ENCODE measurements at regions not wholly inside any gene's neighbourhood (a gene's known extent, or its start where the extent isn't known, plus 50 kb on each side); places are given as distances from the start of the nearest gene placed in this dataset.
A peak's percentile ranks its signal among the peaks of the same experiment; 100 is the strongest.

- Histone ChIP-seq H3K4me3 (ENCODE audit: low read depth, low read length) (no peak overlapping the region), H3K27me3 (ENCODE audit: control insufficient read depth, insufficient read depth, low read length) (no peaks in the 10 kb centered on the region), H3K36me3 (ENCODE audit: control insufficient read depth, insufficient read depth, low read length) (no peaks in the 10 kb centered on the region)
- peak; percentile 3 for DNase-seq (ENCODE audit: low read depth)
- FAIRE-seq = no peak
- TF ChIP-seq, protein P1, sequence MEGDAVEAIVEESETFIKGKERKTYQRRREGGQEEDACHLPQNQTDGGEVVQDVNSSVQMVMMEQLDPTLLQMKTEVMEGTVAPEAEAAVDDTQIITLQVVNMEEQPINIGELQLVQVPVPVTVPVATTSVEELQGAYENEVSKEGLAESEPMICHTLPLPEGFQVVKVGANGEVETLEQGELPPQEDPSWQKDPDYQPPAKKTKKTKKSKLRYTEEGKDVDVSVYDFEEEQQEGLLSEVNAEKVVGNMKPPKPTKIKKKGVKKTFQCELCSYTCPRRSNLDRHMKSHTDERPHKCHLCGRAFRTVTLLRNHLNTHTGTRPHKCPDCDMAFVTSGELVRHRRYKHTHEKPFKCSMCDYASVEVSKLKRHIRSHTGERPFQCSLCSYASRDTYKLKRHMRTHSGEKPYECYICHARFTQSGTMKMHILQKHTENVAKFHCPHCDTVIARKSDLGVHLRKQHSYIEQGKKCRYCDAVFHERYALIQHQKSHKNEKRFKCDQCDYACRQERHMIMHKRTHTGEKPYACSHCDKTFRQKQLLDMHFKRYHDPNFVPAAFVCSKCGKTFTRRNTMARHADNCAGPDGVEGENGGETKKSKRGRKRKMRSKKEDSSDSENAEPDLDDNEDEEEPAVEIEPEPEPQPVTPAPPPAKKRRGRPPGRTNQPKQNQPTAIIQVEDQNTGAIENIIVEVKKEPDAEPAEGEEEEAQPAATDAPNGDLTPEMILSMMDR (IDR thresholded peaks at IDR 0.05; ENCODE audit: insufficient read depth, low read length, severe bottlenecking) = no peak
These were observed 103.0 kb downstream of the SPATA31D1 start for GRCh38 chr9:82091610-82092009.

GRCh38 chr9:82101475-82101874, 112.9 kb downstream of the SPATA31D1 start:
- no peak for FAIRE-seq
- DNase-seq (ENCODE audit: low read depth) = no peak

DNA sequence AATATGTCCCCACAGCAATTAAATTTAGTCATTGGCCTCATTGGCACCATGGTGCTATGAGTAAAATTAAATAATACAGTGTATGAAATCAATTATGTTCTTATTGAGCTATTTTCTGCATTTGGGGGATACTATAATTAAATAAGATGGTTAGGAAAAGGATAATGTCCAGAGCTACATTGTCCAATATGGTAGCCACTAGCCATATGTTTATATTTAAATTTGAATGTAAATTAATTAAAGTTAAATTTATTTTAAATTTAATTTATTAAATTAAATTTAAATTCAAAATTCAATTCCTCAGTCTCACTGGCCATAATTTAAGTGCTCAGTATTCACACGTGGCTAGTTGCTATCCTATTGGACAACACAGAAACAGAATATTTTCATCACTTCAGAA, 115.7 kb downstream of the SPATA31D1 start:
- DNase-seq (ENCODE audit: low read depth) (no peak), FAIRE-seq (no peak)
- TF ChIP-seq, protein P1 (IDR thresholded peaks at IDR 0.05; ENCODE audit: insufficient read depth, low read length, severe bottlenecking) = no peak
- no peaks in the 10 kb centered on the region for H3K36me3 ChIP-seq (ENCODE audit: control insufficient read depth, insufficient read depth, low read length)
- H3K4me3 ChIP-seq (ENCODE audit: low read depth, low read length) = no peak overlapping the region
- H3K27me3 ChIP-seq (ENCODE audit: control insufficient read depth, insufficient read depth, low read length) = no peaks in the 10 kb centered on the region

More at GRCh38 chr9:82101475-82101874, 112.9 kb downstream of the SPATA31D1 start:
- TF ChIP-seq, protein P1 (IDR thresholded peaks at IDR 0.05; ENCODE audit: insufficient read depth, low read length, severe bottlenecking) = no peak
- Histone ChIP-seq H3K36me3 (ENCODE audit: control insufficient read depth, insufficient read depth, low read length) (no peaks in the 10 kb centered on the region), H3K27me3 (ENCODE audit: control insufficient read depth, insufficient read depth, low read length) (no peaks in the 10 kb centered on the region), H3K4me3 (ENCODE audit: low read depth, low read length) (no peak overlapping the region)

- TF ChIP-seq, protein P1 (IDR thresholded peaks at IDR 0.05; ENCODE audit: insufficient read depth, low read length, severe bottlenecking) = peak; percentile 16
- Histone ChIP-seq H3K4me3 (ENCODE audit: low read depth, low read length) (no peak overlapping the region), H3K27me3 (ENCODE audit: control insufficient read depth, insufficient read depth, low read length) (no peaks in the 10 kb centered on the region), H3K36me3 (ENCODE audit: control insufficient read depth, insufficient read depth, low read length) (no peaks in the 10 kb centered on the region)
- peak; percentile 7 for DNase-seq (ENCODE audit: low read depth)
- no peak for FAIRE-seq
These were observed 117.2 kb downstream of the SPATA31D1 start for GRCh38 chr9:82105729-82106128.

GRCh38 chr9:82106536-82106935, 118.0 kb downstream of the SPATA31D1 start:
- H3K36me3 ChIP-seq (ENCODE audit: control insufficient read depth, insufficient read depth, low read length) = no peaks in the 10 kb centered on the region
- DNase-seq (ENCODE audit: low read depth) = no peak
- no peaks in the 10 kb centered on the region for H3K27me3 ChIP-seq (ENCODE audit: control insufficient read depth, insufficient read depth, low read length)
- no peak overlapping the region for H3K4me3 ChIP-seq (ENCODE audit: low read depth, low read length)
- FAIRE-seq = no peak
- TF ChIP-seq, protein P1 (IDR thresholded peaks at IDR 0.05; ENCODE audit: insufficient read depth, low read length, severe bottlenecking) = no peak

DNA sequence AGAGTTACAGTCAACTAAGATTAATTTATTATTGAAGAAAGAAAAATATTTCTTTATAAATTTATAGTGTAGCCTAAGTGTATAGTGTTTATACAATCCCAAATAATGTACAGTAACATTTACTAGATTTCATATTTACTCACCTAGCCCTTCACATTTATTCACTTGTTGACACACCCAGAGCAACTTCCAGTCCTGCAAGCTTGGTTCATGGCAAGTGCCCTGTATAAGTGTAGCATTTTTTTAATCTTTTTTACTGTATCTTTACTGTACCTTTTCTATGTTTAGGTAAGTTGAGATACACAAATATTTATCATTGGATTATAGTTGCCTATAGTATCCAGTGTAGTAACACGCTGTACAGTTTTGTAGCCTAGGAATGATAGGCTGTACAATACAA, 119.9 kb downstream of the SPATA31D1 start:
- H3K27me3 ChIP-seq (ENCODE audit: control insufficient read depth, insufficient read depth, low read length) = no peaks in the 10 kb centered on the region
- FAIRE-seq (no peak), DNase-seq (ENCODE audit: low read depth) (no peak)
- no peak overlapping the region for H3K4me3 ChIP-seq (ENCODE audit: low read depth, low read length)
- H3K36me3 ChIP-seq (ENCODE audit: control insufficient read depth, insufficient read depth, low read length) = no peaks in the 10 kb centered on the region
- TF ChIP-seq, protein P1 (IDR thresholded peaks at IDR 0.05; ENCODE audit: insufficient read depth, low read length, severe bottlenecking) = no peak

Data from bronchial epithelial cell (primary cell).